CD4-positive, alpha-beta T cell treated with Interleukin-15 for 4 hours (primary cell): ENCODE measurements at regions not wholly inside any gene's neighbourhood (a gene's known extent, or its start where the extent isn't known, plus 50 kb on each side); places are given as distances from the start of the nearest gene placed in this dataset.

Source experiments
- DNase-seq: peaks from one replicate; pipeline ENCODE4 v3.0.0-alpha.2; 2020; ENCODE audit warnings: low spot score

- no peak for DNase-seq
Observed at GRCh38 chr9:4384750-4385149, 84.9 kb upstream of the GLIS3 start.

- peak; percentile 17 for DNase-seq
Observed at GRCh38 chr9:4382722-4383317, 83.0 kb upstream of the GLIS3 start.

GRCh38 chr9:4381744-4382143 lies 81.9 kb upstream of the GLIS3 start:
- no peak for DNase-seq

- DNase-seq: no peak
Observed at GRCh38 chr9:4380406-4380805, 80.5 kb upstream of the GLIS3 start.

- no peak for DNase-seq
Observed at GRCh38 chr9:4375424-4376200, 75.7 kb upstream of the GLIS3 start.

- no peak for DNase-seq
Observed at GRCh38 chr9:4371108-4371507, 71.2 kb upstream of the GLIS3 start.

- no peak for DNase-seq
Observed at GRCh38 chr9:4370501-4370900, 70.6 kb upstream of the GLIS3 start.

- peak; percentile 9 for DNase-seq
Observed at GRCh38 chr9:4366591-4367330, 66.9 kb upstream of the GLIS3 start.

GRCh38 chr9:4365055-4365454 lies 65.2 kb upstream of the GLIS3 start:
- DNase-seq: no peak

GRCh38 chr9:4362281-4362680 lies 62.4 kb upstream of the GLIS3 start:
- DNase-seq: no peak

- no peak for DNase-seq
Observed at GRCh38 chr9:4359016-4359415, 59.1 kb upstream of the GLIS3 start.

- DNase-seq: no peak
Observed at GRCh38 chr9:4357929-4358328, 58.1 kb upstream of the GLIS3 start.

- no peak for DNase-seq
Observed at GRCh38 chr9:4356306-4356705, 56.4 kb upstream of the GLIS3 start.

- DNase-seq: no peak
Observed at GRCh38 chr9:4353236-4353635, 53.4 kb upstream of the GLIS3 start.

GRCh38 chr9:4349816-4350418 lies 50.0 kb upstream of the GLIS3 start:
- no peak for DNase-seq
